SU-DHL-6 (cell line): ENCODE measurements at regions not wholly inside any gene's neighbourhood (a gene's known extent, or its start where the extent isn't known, plus 50 kb on each side); places are given as distances from the start of the nearest gene placed in this dataset.

ENCODE experiments used
- CTCF ChIP-seq: fragments of 200-600 bp; sonication (generic); IDR thresholded peaks from one replicate; pipeline ENCODE4 v1.5.1; 2017; ENCODE audit warnings: antibody characterized with exemption, mild to moderate bottlenecking, low read length, moderate library complexity; ENCODE audit not compliant: insufficient read depth, poor library complexity, severe bottlenecking
- EZH2phosphoT487 ChIP-seq: fragments of 200-600 bp; sonication (generic), shearing (Covaris generic); conservative IDR thresholded peaks from 2 replicates; pipeline ENCODE4 v1.6.1; 2018; ENCODE audit warnings: mild to moderate bottlenecking, antibody characterized with exemption, low read length, moderate library complexity, mixed read lengths

DNA sequence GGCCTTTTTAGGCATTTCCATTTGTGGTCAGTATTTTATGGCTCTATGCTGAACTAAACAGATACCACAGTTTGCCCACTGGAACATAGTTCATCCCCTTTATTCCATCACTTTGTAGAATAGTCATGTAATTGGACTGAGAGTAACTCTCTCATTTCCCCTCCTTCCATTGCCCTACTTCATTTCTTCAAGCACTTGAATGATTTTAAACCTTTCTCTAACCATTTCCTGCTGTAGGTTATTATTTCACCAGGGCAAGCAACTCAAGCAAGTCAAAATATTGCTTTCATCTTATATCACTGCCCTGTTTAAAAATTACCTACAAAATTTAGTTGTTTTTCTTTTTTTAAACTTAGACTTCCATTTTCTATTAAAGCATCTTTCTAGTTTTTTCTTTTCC, 177.0 kb downstream of the RAP2B start:
- TF ChIP-seq CTCF (no peak), EZH2phosphoT487 (no peak)
